Nephron (organoid): ENCODE measurements at regions not wholly inside any gene's neighbourhood (a gene's known extent, or its start where the extent isn't known, plus 50 kb on each side); places are given as distances from the start of the nearest gene placed in this dataset.

ENCODE experiments used
- H3K27ac Mint-ChIP-seq, 3 experiments: 2 replicates each; pipeline ENCODE4 v1.8.0; 2020; ENCODE audit warnings: mixed read lengths in 3 of 3, mild to moderate bottlenecking in 2 of 3, moderate library complexity in 1 of 3
- H3K27me3 Mint-ChIP-seq: 2 replicates; pipeline ENCODE4 v1.8.0; 2021; ENCODE audit warnings: low read depth, mild to moderate bottlenecking, moderate library complexity, mixed read lengths
- H3K36me3 Mint-ChIP-seq: 2 replicates; pipeline ENCODE4 v1.8.0; 2020; ENCODE audit warnings: low read depth, mixed read lengths
- H3K4me1 Mint-ChIP-seq: 2 replicates; pipeline ENCODE4 v1.8.0; 2020; ENCODE audit warnings: mixed read lengths
- H3K4me3 Mint-ChIP-seq, 3 experiments: 2 replicates each; pipeline ENCODE4 v1.8.0; 2020; ENCODE audit warnings: mild to moderate bottlenecking in 3 of 3, mixed read lengths in 3 of 3, moderate library complexity in 2 of 3
- H3K9me3 Mint-ChIP-seq: 2 replicates; pipeline ENCODE4 v1.8.0; 2020; ENCODE audit warnings: mixed read lengths
- CTCF ChIP-seq, 3 experiments: fragments of 200-600 bp; sonication (generic); IDR thresholded peaks; one replicate each; pipeline ENCODE4 v1.5.0; 2021; ENCODE audit warnings: antibody characterized with exemption in 3 of 3; ENCODE audit not compliant: unreplicated experiment in 3 of 3

DNA sequence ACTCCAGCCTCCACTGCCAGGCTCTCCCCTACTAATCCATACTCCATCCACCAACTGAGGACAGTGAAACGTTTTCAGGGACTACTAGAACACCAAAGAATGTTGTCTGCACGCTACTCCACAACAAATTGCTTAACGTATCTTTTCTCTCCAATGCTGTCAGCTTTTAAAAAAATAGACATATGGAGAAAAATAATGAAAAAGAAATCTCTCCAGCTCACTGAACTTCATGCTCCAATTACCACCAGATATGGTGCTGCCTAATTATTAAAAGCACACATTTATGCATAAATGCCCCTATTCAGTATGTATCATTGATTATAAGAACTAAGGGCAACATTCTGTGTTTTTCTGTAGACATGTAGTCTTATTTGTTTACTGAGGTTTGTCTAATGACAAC, 672.2 kb upstream of the ANO3 start:
- no peaks in the 10 kb centered on the region for H3K36me3 Mint-ChIP-seq
- H3K27ac Mint-ChIP-seq: no peak overlapping the region
- H3K4me3 Mint-ChIP-seq: no peak overlapping the region
- no peaks in the 10 kb centered on the region for H3K9me3 Mint-ChIP-seq
- no peaks in the 10 kb centered on the region for H3K4me1 Mint-ChIP-seq
- TF ChIP-seq CTCF (IDR thresholded peaks at IDR 0.05; ENCODE audit: unreplicated experiment in 3 of 3): no peak
- H3K27me3 Mint-ChIP-seq: no peaks in the 10 kb centered on the region

DNA sequence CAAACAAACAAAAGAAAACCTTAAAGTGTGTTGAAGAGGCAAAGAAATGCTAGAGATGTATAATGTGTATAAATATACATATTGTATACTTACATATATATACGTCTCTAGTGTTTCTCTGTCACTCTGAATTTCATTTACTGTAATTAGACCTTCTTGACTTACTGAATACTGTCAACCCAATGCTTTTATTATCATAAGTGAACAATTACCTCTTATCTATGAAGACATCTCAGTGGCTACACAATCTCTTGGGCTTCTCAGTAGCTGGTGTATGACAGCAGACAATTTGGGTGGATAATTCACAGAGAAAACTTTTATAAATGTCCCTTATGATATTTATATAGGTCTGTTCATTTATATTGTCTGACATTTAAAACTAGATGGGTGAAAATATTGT, 664.1 kb upstream of the ANO3 start:
- H3K36me3 Mint-ChIP-seq: no peaks in the 10 kb centered on the region
- H3K9me3 Mint-ChIP-seq: no peaks in the 10 kb centered on the region
- no peak for TF ChIP-seq CTCF (IDR thresholded peaks at IDR 0.05; ENCODE audit: unreplicated experiment in 3 of 3)
- no peak overlapping the region for H3K27ac Mint-ChIP-seq
- no peak overlapping the region for H3K4me3 Mint-ChIP-seq
- no peaks in the 10 kb centered on the region for H3K4me1 Mint-ChIP-seq
- H3K27me3 Mint-ChIP-seq: peaks cover 4% of the 10 kb centered on the region

GRCh38 chr11:25691959-25692358, 640.0 kb upstream of the ANO3 start:
- Mint-ChIP-seq H3K27me3 (no peaks in the 10 kb centered on the region), H3K36me3 (no peaks in the 10 kb centered on the region), H3K9me3 (peaks cover 20% of the 10 kb centered on the region), H3K4me1 (no peaks in the 10 kb centered on the region), H3K4me3 (no peak overlapping the region), H3K27ac (no peak overlapping the region)
- no peak for TF ChIP-seq CTCF (IDR thresholded peaks at IDR 0.05; ENCODE audit: unreplicated experiment in 3 of 3)

DNA sequence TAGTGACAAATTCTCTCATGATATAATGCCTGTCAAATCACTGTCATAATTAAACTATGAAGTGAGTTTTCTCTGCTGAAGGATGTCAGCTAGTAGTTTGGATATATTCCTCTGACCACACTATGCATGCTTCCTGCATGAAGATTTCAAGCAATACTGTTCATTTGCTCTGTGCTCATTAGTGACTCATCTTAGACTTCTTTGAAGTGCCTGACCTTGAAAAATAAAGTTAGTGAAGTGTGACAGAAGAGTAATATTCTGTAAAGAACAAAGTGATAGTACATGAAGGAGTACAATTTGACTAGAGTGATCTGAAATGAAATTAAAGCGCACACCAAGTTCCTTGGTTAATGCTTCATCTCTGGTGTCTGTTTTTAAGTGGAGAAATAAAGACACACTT, 629.5 kb upstream of the ANO3 start:
- Mint-ChIP-seq H3K4me1 (no peaks in the 10 kb centered on the region), H3K27me3 (no peaks in the 10 kb centered on the region), H3K9me3 (no peaks in the 10 kb centered on the region), H3K27ac (peak overlapping the region in 1 of 3 experiments; percentile 56), H3K36me3 (no peaks in the 10 kb centered on the region), H3K4me3 (no peak overlapping the region)
- TF ChIP-seq CTCF (IDR thresholded peaks at IDR 0.05; ENCODE audit: unreplicated experiment in 3 of 3): no peak

DNA sequence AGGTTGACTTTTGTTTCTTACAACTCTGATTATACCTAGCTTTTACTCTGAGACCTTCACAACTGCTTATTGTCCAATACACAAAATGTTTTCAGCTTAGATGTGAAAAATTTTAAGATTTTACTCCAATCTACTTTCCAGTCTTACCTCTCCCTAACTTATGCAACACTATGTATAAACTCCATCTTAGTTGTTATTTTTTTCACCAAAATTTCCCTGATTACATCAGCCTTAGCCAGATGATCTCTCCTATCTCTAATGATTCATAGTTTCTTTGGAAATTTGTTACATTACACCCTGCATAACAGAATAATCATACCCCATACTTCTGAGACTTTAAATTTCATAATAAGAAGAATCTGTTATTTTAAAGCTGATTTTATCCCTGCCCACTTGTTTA, 621.0 kb upstream of the ANO3 start:
- no peaks in the 10 kb centered on the region for H3K9me3 Mint-ChIP-seq
- no peaks in the 10 kb centered on the region for H3K27me3 Mint-ChIP-seq
- no peak overlapping the region for H3K27ac Mint-ChIP-seq
- H3K36me3 Mint-ChIP-seq: no peaks in the 10 kb centered on the region
- H3K4me3 Mint-ChIP-seq: no peak overlapping the region
- no peaks in the 10 kb centered on the region for H3K4me1 Mint-ChIP-seq
- TF ChIP-seq CTCF (IDR thresholded peaks at IDR 0.05; ENCODE audit: unreplicated experiment in 3 of 3): no peak

DNA sequence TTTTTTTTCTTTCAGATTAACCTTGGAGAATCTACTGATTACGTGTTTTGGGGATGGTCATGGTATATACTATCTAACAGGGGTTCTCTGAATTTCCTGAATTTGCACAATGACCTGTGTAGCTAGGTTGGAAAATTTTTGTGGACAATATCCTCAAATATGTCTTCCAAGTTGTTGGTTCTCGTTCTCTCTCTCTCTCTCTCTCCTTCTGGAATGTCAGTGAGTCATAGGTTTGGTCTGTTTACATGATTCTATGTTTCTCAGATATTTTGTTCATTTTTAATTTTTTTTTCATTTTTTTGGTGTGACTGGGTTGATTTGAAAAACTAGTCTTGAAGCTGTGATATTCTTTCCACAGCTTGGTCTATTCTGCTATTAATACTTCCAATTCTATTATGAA, 604.0 kb upstream of the ANO3 start:
- H3K27ac Mint-ChIP-seq: no peak overlapping the region
- H3K4me1 Mint-ChIP-seq: no peaks in the 10 kb centered on the region
- H3K27me3 Mint-ChIP-seq: no peaks in the 10 kb centered on the region
- TF ChIP-seq CTCF (IDR thresholded peaks at IDR 0.05; ENCODE audit: unreplicated experiment in 3 of 3): no peak
- peaks cover 27% of the 10 kb centered on the region for H3K9me3 Mint-ChIP-seq
- no peaks in the 10 kb centered on the region for H3K36me3 Mint-ChIP-seq
- H3K4me3 Mint-ChIP-seq: no peak overlapping the region
